ENCODE measurements at regions not wholly inside any gene's neighbourhood (a gene's known extent, or its start where the extent isn't known, plus 50 kb on each side); places are given as distances from the start of the nearest gene placed in this dataset.

DNA sequence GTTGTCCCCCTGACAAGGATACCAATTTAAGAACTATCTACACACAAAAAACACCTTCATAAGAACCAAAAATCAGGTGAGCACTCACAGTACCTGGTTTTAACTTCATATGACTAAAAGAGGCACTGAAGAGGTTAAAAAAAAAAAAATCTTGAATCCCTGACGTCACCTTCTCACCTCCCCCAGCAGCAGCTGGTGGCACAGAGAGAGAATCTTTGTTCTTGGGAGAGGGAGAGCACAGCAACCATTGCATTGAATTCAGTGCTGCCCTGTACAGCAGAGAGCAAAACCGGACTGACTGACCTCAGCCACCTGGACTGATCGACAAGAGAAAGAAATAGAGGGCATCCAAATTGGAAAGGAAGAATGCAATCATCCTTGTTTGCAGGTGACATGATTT lies 566.0 kb downstream of the TMX3 start:
- Mint-ChIP-seq H3K27me3 (ENCODE audit: low read depth) (no peaks in the 10 kb centered on the region), H3K4me3 (ENCODE audit: low read depth) (no peak overlapping the region), H3K4me1 (ENCODE audit: low read depth) (no peaks in the 10 kb centered on the region), H3K36me3 (ENCODE audit: low read depth) (no peaks in the 10 kb centered on the region), H3K27ac (no peak overlapping the region), H3K9me3 (no peaks in the 10 kb centered on the region)
- intact Hi-C loops (cut with micrococcal nuclease), result no loop called here
- DNase-seq (ENCODE audit: low spot score), result no peak

DNA sequence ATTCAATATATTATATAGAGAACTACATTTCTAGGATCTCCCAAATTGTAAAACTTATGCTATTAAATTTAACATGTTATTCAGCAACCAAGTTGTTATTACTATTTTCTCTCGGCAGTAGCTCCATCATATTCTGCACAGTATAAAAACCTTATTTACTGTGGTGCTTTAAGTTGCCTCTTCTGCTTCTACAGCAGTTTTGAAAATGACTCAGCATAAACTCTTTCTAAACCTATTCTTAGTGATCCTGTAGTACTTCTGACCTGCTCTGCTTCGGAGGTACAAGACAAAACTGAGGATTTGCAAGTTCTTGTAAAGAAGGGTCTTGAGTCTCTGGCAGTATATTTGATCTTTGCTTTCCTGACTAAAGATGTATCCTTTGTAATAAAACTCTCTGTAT lies 567.2 kb downstream of the TMX3 start:
- Mint-ChIP-seq H3K4me1 (ENCODE audit: low read depth) (no peaks in the 10 kb centered on the region), H3K27ac (no peak overlapping the region), H3K36me3 (ENCODE audit: low read depth) (no peaks in the 10 kb centered on the region), H3K4me3 (ENCODE audit: low read depth) (no peak overlapping the region), H3K27me3 (ENCODE audit: low read depth) (no peaks in the 10 kb centered on the region), H3K9me3 (no peaks in the 10 kb centered on the region)
- DNase-seq (ENCODE audit: low spot score), result no peak
- intact Hi-C loops (cut with micrococcal nuclease), result no loop called here

DNA sequence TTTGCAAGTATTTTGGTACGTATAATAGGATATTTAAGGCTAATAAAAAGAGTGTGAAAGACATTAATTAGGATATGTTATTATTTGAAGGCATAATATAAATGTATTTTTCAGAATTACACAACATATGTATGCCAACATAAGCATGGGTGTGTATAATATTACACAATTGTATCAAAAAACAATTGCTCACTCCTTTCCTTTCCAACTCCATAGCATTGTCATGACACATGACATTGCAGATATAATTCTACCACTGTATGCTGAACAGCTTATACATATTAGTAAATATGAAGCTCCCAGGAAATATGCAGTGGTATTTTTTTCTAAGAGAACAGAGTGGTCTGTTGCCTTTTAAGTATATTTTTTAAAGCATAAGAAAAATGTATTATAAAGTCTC lies 593.1 kb downstream of the TMX3 start:
- no peak for DNase-seq (ENCODE audit: low spot score)
- Mint-ChIP-seq H3K9me3 (no peaks in the 10 kb centered on the region), H3K36me3 (ENCODE audit: low read depth) (no peaks in the 10 kb centered on the region), H3K27ac (no peak overlapping the region), H3K4me1 (ENCODE audit: low read depth) (no peaks in the 10 kb centered on the region), H3K4me3 (ENCODE audit: low read depth) (no peak overlapping the region), H3K27me3 (ENCODE audit: low read depth) (no peaks in the 10 kb centered on the region)
- intact Hi-C loops (cut with micrococcal nuclease), result no loop called here

DNA sequence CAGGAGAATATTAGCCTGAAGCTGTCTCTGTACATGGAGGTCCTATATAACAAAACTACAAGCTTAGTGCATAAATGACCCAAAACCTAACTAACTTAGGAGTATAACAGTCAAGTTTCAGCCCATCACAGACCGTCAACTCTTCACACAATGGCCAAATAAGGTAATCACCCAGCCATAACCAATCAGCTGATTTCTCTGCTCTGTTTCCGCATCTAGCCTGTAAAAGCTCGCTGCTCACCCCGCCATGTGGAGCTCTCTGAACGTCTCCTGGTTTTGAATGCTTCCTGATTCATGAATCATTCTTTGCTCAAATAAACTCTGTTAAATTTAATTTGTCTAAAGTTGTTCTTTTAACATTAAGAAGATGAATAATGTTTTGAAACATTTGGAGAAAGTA lies 593.6 kb downstream of the TMX3 start:
- no peaks in the 10 kb centered on the region for H3K27me3 Mint-ChIP-seq (ENCODE audit: low read depth)
- H3K9me3 Mint-ChIP-seq, result no peaks in the 10 kb centered on the region
- no peaks in the 10 kb centered on the region for H3K4me1 Mint-ChIP-seq (ENCODE audit: low read depth)

DNA sequence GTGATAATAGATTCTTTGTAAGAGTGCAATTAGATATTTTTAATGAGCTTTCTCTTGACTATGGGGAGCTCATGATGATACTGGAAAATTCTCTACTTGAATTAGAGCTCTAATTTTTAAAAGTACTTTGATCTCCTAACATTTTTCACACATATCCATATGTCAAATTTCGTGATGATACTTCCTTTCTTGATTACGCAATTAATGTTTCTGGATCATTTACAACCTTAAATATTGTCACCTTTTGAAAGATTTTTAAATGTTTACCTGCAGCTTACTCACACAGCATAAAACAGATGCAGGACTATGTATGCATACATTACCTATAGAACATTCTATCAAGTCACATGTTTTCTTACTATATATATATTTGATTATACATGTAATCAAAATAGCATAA lies 598.5 kb upstream of the DSEL start:
- Mint-ChIP-seq H3K36me3 (ENCODE audit: low read depth) (no peaks in the 10 kb centered on the region), H3K4me3 (ENCODE audit: low read depth) (no peak overlapping the region), H3K9me3 (no peaks in the 10 kb centered on the region), H3K27me3 (ENCODE audit: low read depth) (no peaks in the 10 kb centered on the region), H3K4me1 (ENCODE audit: low read depth) (no peaks in the 10 kb centered on the region), H3K27ac (no peak overlapping the region)
- intact Hi-C loops (cut with micrococcal nuclease), result no loop called here
- DNase-seq (ENCODE audit: low spot score), result no peak

More for the DNA sequence above, 593.6 kb downstream of the TMX3 start:
- intact Hi-C loops (cut with micrococcal nuclease), result no loop called here
- Mint-ChIP-seq H3K4me3 (ENCODE audit: low read depth) (no peak overlapping the region), H3K36me3 (ENCODE audit: low read depth) (no peaks in the 10 kb centered on the region), H3K27ac (no peak overlapping the region)
- no peak for DNase-seq (ENCODE audit: low spot score)

DNA sequence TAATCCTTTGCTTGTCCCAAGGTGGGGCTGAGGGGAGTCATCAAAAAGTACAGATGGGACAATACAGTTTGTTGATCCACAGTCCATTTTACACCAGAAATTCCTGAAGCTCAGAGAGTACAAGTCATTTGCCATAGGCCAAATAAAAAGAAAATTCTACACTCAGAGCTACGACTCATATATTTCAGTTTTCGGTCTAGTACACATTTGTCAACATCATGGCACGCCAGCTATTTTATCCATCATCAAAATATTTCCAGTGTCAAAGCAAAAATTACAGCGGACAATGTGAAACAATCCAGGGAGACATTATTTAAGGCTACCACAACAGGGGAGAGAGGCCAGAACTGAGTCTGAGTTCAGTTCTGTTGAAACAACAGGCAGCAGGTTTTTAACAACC lies 587.5 kb upstream of the DSEL start:
- DNase-seq (ENCODE audit: low spot score), result no peak
- Mint-ChIP-seq H3K27ac (no peak overlapping the region), H3K27me3 (ENCODE audit: low read depth) (no peaks in the 10 kb centered on the region), H3K4me1 (ENCODE audit: low read depth) (no peaks in the 10 kb centered on the region), H3K4me3 (ENCODE audit: low read depth) (no peak overlapping the region), H3K36me3 (ENCODE audit: low read depth) (no peaks in the 10 kb centered on the region), H3K9me3 (no peaks in the 10 kb centered on the region)
- intact Hi-C loops (cut with micrococcal nuclease), result no loop called here

DNA sequence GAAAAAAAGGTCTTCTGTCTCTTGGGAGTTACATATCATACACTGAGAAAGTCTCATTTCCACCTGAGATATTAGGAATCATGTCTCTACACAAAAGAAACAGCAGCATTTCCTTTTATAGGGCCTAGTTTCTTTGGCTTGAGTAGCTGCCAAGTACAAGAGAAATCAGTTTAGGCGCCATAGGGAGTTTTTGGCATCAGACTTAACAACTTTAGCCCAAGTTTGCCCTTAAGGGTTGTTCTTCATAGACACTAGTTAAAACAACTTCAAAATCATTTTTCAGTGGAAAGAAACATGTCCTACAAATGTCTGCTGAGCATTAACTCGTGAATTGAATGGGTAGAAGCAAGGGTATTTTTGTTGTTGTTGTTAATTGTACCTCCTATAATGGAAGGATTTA lies 587.0 kb upstream of the DSEL start:
- Mint-ChIP-seq H3K27ac (no peak overlapping the region), H3K4me1 (ENCODE audit: low read depth) (no peaks in the 10 kb centered on the region), H3K27me3 (ENCODE audit: low read depth) (no peaks in the 10 kb centered on the region), H3K4me3 (ENCODE audit: low read depth) (no peak overlapping the region), H3K36me3 (ENCODE audit: low read depth) (no peaks in the 10 kb centered on the region), H3K9me3 (no peaks in the 10 kb centered on the region)
- no peak for DNase-seq (ENCODE audit: low spot score)
- intact Hi-C loops (cut with micrococcal nuclease), result no loop called here

DNA sequence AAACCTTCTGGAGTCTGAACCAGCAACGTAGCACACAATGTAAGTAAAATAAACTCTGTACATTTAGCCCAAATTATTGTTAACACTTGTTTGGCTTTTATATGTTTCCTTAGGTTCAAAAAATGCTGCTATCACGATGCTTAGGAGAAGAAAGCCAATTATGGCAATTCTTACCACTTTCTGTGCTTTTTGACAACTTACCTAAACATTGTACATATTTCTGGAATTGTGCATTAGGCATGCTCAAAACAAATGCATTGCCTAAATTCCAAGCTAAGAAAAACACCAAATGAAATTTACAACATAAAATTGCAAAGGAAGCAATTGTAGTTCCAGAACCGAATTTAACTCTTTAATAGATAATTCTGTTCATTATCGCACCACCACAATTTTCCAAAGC lies 585.6 kb upstream of the DSEL start:
- Mint-ChIP-seq H3K9me3 (no peaks in the 10 kb centered on the region), H3K4me1 (ENCODE audit: low read depth) (no peaks in the 10 kb centered on the region), H3K27ac (no peak overlapping the region), H3K36me3 (ENCODE audit: low read depth) (no peaks in the 10 kb centered on the region), H3K4me3 (ENCODE audit: low read depth) (no peak overlapping the region), H3K27me3 (ENCODE audit: low read depth) (no peaks in the 10 kb centered on the region)
- DNase-seq (ENCODE audit: low spot score), result no peak
- intact Hi-C loops (cut with micrococcal nuclease), result no loop called here

DNA sequence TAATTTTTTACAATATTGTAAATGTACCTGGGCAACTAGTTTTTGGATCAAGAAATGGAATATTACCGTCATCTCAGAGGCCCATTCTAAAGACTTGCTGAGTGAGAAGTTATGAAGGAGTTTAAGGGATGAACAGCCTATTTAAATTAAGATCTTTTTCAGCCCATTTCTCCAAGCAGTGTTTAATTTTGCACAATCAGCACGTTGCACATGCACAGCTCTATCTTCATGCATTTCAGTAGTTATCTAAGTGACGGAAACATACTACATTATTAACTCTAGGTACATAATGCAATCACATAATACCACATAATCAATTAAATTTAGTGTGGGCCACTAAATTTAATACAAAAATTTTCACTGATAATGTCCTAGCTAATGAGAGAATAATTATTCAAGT lies 582.1 kb upstream of the DSEL start:
- no peaks in the 10 kb centered on the region for H3K36me3 Mint-ChIP-seq (ENCODE audit: low read depth)
- H3K27me3 Mint-ChIP-seq (ENCODE audit: low read depth), result no peaks in the 10 kb centered on the region
- H3K27ac Mint-ChIP-seq, result no peak overlapping the region
- no peak for DNase-seq (ENCODE audit: low spot score)
- H3K4me3 Mint-ChIP-seq (ENCODE audit: low read depth), result no peak overlapping the region
- H3K9me3 Mint-ChIP-seq, result no peaks in the 10 kb centered on the region
- H3K4me1 Mint-ChIP-seq (ENCODE audit: low read depth), result no peaks in the 10 kb centered on the region
- intact Hi-C loops (cut with micrococcal nuclease), result no loop called here

DNA sequence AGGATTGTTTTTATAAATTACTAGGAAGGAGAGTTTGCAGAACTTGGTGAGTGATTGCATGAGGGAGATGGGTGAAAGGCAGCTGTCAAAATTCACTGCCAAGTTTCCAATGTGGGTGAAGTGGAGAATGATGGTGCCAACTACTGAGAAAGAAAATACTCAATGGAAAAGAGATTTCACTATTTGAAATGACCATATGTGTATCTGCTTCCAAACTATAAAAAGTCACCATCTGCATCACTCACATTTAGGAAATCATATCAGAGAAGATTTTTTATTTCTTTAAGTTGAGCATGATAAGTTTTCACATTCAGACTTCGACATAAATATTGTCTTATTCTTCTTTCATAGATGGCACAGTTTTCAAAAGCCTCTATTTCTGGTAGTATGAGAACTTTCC lies 570.0 kb upstream of the DSEL start:
- DNase-seq (ENCODE audit: low spot score), result no peak
- Mint-ChIP-seq H3K4me1 (ENCODE audit: low read depth) (no peaks in the 10 kb centered on the region), H3K27me3 (ENCODE audit: low read depth) (no peaks in the 10 kb centered on the region), H3K4me3 (ENCODE audit: low read depth) (no peak overlapping the region), H3K36me3 (ENCODE audit: low read depth) (no peaks in the 10 kb centered on the region), H3K9me3 (no peaks in the 10 kb centered on the region), H3K27ac (no peak overlapping the region)
- intact Hi-C loops (cut with micrococcal nuclease), result no loop called here

DNA sequence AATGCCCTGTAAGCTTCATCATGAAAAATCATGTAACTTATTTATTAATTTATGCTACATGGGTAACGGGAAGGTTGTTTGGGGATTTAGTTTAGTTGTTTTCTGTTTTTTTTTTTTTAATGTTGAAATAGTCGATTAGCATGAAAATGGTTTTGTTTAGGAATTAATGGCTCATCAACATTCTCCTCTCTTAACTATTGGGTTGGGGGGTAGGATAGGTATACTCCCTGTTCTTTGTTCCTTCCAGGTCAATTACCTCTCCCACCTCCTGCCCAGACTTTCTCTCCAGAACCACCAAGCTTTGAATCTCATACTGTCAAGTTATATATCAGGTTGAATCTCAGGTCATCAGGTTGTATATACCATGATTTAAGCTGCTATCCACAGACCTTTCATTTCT lies 568.7 kb upstream of the DSEL start:
- intact Hi-C loops (cut with micrococcal nuclease), result no loop called here
- Mint-ChIP-seq H3K36me3 (ENCODE audit: low read depth) (no peaks in the 10 kb centered on the region), H3K9me3 (no peaks in the 10 kb centered on the region), H3K4me3 (ENCODE audit: low read depth) (no peak overlapping the region), H3K27me3 (ENCODE audit: low read depth) (no peaks in the 10 kb centered on the region), H3K27ac (no peak overlapping the region), H3K4me1 (ENCODE audit: low read depth) (no peaks in the 10 kb centered on the region)
- DNase-seq (ENCODE audit: low spot score), result no peak

DNA sequence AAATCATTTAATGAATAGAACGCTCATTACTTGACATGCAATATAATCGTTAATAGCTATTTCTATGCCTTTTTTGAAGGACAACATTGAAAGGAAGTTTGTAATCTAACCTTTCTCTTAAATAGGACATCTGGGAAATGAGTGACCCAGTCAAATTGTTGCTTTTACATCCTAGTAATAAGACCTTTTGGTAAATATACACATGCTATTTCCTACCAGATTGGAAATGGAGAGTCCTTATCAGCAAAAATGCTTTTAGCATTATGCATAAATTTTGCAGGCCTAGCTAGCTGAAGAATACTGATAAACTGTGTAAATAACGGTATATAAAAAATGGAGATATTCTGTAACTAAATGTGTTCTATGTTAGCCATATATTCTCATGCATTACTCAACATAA lies 567.3 kb upstream of the DSEL start:
- H3K27me3 Mint-ChIP-seq (ENCODE audit: low read depth), result no peaks in the 10 kb centered on the region
- H3K36me3 Mint-ChIP-seq (ENCODE audit: low read depth), result no peaks in the 10 kb centered on the region
- no peak for DNase-seq (ENCODE audit: low spot score)
- no peak overlapping the region for H3K4me3 Mint-ChIP-seq (ENCODE audit: low read depth)
- H3K27ac Mint-ChIP-seq, result no peak overlapping the region
- H3K9me3 Mint-ChIP-seq, result no peaks in the 10 kb centered on the region
- H3K4me1 Mint-ChIP-seq (ENCODE audit: low read depth), result no peaks in the 10 kb centered on the region
- intact Hi-C loops (cut with micrococcal nuclease), result no loop called here

DNA sequence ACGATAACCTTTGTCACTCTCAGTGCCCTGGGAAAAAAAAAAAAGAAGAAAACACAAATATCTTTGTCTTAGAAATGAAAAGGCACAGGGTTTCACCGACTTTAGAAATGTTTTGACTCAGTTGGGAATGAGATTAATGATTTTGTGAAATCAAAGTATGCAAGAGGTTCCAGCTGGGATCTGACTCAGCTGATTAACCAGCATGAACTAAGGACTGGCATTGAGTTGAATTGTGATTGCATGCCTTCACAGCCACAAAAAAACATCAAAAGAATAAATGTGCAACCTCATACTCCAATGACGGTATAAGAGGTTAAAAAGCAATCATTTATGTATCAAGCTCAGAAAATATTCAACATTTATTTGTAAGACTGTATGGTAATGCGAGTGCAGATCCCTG lies 566.6 kb upstream of the DSEL start:
- Mint-ChIP-seq H3K9me3 (no peaks in the 10 kb centered on the region), H3K4me1 (ENCODE audit: low read depth) (no peaks in the 10 kb centered on the region), H3K4me3 (ENCODE audit: low read depth) (no peak overlapping the region), H3K27ac (no peak overlapping the region), H3K36me3 (ENCODE audit: low read depth) (no peaks in the 10 kb centered on the region), H3K27me3 (ENCODE audit: low read depth) (no peaks in the 10 kb centered on the region)
- DNase-seq (ENCODE audit: low spot score), result no peak
- intact Hi-C loops (cut with micrococcal nuclease), result no loop called here

DNA sequence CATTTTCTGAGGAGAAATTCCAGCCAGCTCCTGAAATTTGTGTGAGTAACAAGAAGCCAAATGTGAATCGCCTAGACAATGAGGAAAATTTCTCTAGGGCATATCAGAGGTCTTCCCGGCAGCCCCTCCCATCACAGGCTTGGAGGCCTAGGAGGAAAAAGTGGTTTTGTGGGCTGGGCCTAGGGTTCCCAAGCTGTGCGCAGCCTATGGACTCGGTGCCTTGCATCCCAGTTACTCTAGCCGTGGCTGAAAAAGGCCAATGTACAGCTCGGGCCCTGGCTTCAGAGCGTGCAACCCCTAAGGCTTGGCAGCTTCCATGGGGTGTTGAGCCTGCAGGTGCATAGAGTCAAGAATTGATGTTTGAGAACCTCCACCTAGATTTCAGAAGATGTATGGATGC lies 556.2 kb upstream of the DSEL start:
- Mint-ChIP-seq H3K27me3 (ENCODE audit: low read depth) (no peaks in the 10 kb centered on the region), H3K36me3 (ENCODE audit: low read depth) (no peaks in the 10 kb centered on the region), H3K4me3 (ENCODE audit: low read depth) (no peak overlapping the region), H3K4me1 (ENCODE audit: low read depth) (no peaks in the 10 kb centered on the region), H3K9me3 (peaks cover 7% of the 10 kb centered on the region), H3K27ac (no peak overlapping the region)
- intact Hi-C loops (cut with micrococcal nuclease), result no loop called here
- no peak for DNase-seq (ENCODE audit: low spot score)

Measured in activated T-helper 2 cell treated with anti-CD3 and anti-CD28 coated beads, Interferon-gamma antibody, Interleukin-2, Interleukin-4, amounts not matched to agents 10 μg/mL and 5 μg/mL and 100 μg/mL, durations not matched to agents 14 hours and 24 hours and 36 hours (primary cell).